ENCODE measurements at regions not wholly inside any gene's neighbourhood (a gene's known extent, or its start where the extent isn't known, plus 50 kb on each side); places are given as distances from the start of the nearest gene placed in this dataset.
A peak's percentile ranks its signal among the peaks of the same experiment; 100 is the strongest.
"Not testable (repeated sequence)": the region's sequence is repeated elsewhere in the genome, so short reads cannot be mapped to it uniquely, and the experiment has no call there.

- no peak for DNase-seq (ENCODE audit: extremely low read depth in 1 of 11, low read depth in 9 of 11, low spot score in 4 of 11)
Observed at GRCh38 chr2:160550048-160550447, 56.4 kb upstream of the RBMS1 start.

GRCh38 chr2:160551259-160551658, 57.7 kb upstream of the RBMS1 start:
- no peak for DNase-seq (ENCODE audit: extremely low read depth in 1 of 11, low read depth in 9 of 11, low spot score in 4 of 11)

DNA sequence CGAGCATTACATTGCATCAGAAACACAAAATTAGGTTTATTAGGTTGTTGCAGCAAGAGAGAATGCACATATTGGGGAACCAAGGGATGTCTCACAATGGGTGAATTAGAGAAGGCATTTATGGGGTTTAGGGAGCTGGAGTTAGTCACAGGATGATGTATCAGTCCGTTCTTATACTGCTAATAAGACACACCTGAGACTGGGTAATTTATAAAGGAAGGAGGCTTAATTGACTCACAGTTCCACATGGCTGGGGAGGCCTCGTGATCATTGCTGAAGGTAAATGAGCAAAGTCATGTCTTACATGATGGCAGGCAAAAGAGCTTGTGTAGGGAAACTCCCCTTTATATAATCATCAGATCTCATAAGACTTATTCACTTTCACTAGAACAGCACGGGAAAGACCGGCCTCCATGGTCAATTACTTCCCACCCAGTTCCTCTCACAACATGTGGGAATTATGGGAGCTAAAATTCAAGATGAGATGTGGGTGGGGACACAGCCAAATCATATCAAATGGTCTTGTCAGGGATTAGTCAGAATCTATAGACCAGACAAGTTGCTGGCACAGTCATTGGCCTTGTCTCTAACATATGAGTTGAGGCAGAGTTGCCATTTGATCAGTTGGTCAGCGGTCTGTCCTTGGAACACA, 61.9 kb upstream of the RBMS1 start:
- DNase-seq (ENCODE audit: extremely low read depth in 1 of 11, low read depth in 9 of 11, low spot score in 4 of 11): no peak

DNA sequence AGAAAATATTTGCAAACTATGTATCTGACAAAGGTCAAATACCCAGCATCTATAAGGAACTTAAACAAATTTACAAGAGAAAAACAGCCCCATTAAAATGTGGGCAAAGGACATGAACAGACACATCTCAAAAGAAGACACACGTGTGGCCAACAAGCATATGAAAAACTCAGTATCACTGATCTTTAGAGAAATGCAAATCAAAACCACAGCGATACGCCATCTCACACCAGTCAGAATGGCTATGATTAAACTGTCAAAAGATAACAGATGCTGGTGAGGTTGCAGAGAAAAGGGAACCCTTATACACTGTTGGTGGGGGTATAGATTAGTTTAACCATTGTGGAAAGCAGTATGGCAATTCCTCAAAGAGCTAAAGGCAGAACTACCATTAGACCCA, 64.3 kb upstream of the RBMS1 start:
- DNase-seq (ENCODE audit: extremely low read depth in 1 of 11, low read depth in 9 of 11, low spot score in 4 of 11): no peak

GRCh38 chr2:160558531-160558930, 64.9 kb upstream of the RBMS1 start:
- DNase-seq (ENCODE audit: extremely low read depth in 1 of 11, low read depth in 9 of 11, low spot score in 4 of 11): no peak

DNA sequence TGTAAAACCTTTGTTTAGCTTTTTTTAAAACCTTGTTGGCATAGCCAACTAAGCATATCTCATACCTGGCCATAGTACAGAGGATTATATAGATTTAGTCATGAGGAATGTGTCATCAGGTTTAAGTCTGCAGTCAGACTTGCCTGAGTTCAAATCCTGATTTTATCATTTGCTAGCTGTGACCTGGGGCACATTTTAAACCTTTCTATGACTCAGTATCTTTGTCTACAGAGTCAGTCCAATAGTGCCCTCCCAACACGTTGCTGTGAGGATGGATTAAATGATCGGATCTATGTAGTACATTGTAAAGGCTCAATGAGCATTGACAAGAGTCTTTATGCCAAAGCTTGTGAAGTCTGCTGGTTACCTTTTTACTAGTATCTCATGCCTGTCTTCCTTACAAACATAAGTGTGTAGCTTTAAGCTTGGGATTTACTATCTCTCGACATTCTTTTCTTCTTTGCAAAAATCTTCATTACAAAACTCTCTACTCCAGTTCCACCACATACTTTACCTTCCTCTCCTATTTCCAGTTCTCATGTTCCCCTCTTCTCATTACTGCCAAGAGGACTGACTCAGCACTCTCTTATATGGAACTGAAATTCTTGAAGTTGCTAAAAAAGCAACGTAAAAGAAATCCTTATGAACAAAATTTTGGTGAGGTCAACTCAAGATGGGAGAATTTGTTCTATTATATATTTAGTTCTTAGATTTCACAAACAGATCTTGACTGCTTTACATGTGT, 68.1 kb upstream of the RBMS1 start:
- no peak for DNase-seq (ENCODE audit: extremely low read depth in 1 of 11, low read depth in 9 of 11, low spot score in 4 of 11)

- no peak for DNase-seq (ENCODE audit: extremely low read depth in 1 of 11, low read depth in 9 of 11, low spot score in 4 of 11)
Observed at GRCh38 chr2:160562730-160563129, 69.1 kb upstream of the RBMS1 start.

GRCh38 chr2:160564591-160564990, 71.0 kb upstream of the RBMS1 start:
- DNase-seq (ENCODE audit: extremely low read depth in 1 of 11, low read depth in 9 of 11, low spot score in 4 of 11): no peak

DNA sequence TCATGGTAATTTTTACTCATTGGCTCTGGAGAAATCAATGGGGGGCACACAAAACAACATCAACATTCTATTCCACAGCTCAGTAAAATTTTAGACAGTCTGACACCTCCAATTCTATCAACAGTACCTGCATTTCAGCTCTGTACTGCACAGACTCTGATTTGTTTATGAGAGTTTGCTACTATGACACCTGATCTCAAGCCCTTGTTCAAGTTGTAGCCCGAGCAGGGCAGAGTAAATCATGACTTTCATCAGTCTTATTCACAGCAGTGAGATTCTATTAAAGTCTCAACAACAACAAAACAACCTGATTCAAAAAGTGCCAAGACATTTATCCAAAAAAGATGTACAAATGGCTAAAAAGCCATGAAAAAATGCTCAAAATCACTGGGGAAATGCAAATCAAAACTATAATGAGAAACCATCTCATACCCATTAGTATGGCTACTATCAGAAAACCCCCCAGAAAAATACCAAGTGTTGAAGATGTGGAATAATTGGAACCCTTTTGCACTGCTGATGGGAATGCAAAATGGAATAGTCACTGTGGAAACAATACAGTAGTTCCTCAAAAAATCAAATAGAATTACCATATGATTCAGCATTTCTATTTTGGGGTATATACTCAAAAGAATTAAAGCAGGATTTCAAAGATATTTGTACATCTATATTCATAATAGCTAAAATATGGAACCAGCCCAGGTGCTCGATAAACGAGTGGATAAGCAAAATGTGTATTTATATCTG, 71.7 kb upstream of the RBMS1 start:
- no peak for DNase-seq (ENCODE audit: extremely low read depth in 1 of 11, low read depth in 9 of 11, low spot score in 4 of 11)

GRCh38 chr2:160566717-160567116, 73.1 kb upstream of the RBMS1 start:
- DNase-seq (ENCODE audit: extremely low read depth in 1 of 11, low read depth in 9 of 11, low spot score in 4 of 11): no peak

GRCh38 chr2:160568856-160569255, 75.2 kb upstream of the RBMS1 start:
- no peak for DNase-seq (ENCODE audit: extremely low read depth in 1 of 11, low read depth in 9 of 11, low spot score in 4 of 11)

- no peak for DNase-seq (ENCODE audit: extremely low read depth in 1 of 11, low read depth in 9 of 11, low spot score in 4 of 11)
Observed at GRCh38 chr2:160570376-160570775, 76.8 kb upstream of the RBMS1 start.

DNA sequence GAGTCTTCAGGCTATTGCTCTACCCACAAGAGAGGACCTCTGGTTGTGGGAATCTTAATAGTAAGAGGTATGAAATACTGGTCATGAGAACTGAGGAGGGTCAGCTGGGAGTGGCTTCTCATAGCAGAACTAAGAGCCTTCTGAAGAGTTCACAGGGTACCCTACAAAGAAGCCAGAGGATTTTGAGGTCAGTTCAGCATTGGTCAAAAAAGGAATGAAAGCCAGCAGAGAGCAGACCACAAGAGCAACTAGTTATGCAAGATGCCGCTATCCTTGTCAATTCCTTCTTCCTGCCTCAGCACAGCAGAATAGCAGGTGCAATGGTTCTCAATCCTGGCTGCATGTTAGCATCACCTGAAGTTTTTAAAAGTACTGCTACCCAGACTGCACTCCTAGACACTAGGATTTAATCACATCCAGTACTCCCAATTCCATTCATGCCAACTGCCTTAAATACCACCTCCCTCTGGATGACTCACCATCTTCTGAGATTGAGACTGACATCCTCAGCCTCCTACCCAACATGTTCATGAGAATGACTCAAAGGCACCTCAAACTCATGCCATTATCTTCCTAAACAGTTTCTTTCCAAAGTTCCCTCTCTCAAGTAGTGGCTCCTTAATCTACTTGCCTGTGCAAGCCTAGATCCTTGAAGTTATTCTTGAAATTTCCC, 81.0 kb upstream of the RBMS1 start:
- DNase-seq (ENCODE audit: extremely low read depth in 1 of 11, low read depth in 9 of 11, low spot score in 4 of 11): no peak

DNA sequence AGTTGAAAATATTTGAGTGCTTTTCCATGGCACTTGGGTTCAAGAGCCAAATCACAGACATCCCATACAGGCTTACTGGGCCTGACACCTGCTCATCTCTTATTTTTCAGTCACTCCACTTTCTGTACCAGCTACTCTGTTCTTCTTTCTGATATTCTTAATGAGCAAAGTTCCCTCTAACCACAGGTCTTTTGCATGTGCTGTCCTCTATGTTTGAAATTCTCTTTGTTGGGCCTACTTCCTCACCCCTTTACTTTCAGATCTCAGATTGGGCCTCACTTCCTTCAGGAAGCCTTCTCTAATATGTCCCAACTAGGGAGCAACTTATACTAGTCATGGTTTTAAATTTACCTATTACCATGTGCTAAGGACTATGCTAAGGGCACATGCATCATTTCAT, 81.8 kb upstream of the RBMS1 start:
- no peak for DNase-seq (ENCODE audit: extremely low read depth in 1 of 11, low read depth in 9 of 11, low spot score in 4 of 11)

GRCh38 chr2:160576054-160576499, 82.5 kb upstream of the RBMS1 start:
- DNase-seq (ENCODE audit: extremely low read depth in 1 of 11, low read depth in 9 of 11, low spot score in 4 of 11): peak in 1 of 11 donors; percentile 7

DNA sequence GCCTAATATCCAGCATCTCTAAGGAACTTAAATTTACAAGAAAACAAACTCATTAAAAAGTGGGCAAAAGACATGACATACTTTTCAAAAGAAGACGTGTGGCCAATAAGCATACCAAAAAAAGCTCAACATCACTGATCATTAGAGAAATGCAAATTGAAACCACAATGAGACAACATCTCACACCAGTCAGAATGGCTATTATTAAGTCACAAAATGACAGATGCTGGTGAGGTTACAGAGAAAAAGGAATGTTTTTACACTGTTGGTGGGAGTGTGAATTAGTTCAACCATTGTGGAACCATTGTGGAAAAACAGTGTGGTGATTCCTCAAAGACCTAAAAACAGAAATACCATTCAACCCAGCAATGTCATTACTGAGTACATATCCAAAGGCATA, 83.5 kb upstream of the RBMS1 start:
- not testable (repeated sequence) for DNase-seq (ENCODE audit: extremely low read depth in 1 of 11, low read depth in 9 of 11, low spot score in 4 of 11)

- DNase-seq (ENCODE audit: extremely low read depth in 1 of 11, low read depth in 9 of 11, low spot score in 4 of 11): no peak
Observed at GRCh38 chr2:160581035-160581434, 87.4 kb upstream of the RBMS1 start.

DNA sequence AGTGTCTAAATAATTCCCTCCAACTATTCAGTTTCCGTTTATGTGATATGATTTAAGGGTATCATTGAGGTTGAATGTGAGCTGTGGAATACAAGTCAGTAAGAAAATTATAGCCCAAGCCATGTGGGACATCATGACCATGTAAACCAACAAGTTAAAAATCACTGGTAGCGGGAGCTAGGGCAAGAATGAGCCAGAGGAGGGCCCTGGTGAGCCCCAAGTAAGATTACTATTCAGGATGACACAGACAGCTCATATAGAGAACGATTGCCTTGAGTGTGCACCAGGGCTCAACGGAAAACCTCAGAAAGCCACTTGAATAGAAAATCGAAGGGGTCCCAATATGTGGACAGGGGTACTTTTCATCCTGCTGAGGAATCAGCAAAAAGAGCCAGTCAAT, 87.8 kb upstream of the RBMS1 start:
- DNase-seq (ENCODE audit: extremely low read depth in 1 of 11, low read depth in 9 of 11, low spot score in 4 of 11): no peak

DNA sequence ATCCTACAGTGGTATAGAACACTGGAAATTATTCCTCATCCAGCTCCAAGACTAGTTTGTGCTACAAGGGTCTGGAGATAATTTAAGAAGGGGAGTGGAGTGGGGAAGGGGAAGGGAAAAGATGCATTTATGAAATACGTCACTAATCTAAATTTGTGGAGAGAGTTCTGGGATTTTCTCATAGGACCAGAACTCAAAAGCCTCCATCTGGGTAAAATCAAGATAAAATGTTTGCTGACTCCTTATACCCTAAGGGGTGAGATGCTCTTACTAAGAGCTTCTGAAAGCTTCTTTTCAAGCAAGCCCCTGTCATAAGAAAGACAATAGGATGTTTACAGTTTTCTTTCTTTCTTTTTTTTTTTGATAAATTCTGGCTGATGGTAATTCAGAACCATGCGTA, 88.5 kb upstream of the RBMS1 start:
- no peak for DNase-seq (ENCODE audit: extremely low read depth in 1 of 11, low read depth in 9 of 11, low spot score in 4 of 11)
